Lower lobe of right lung (tissue), 2 donors: ENCODE measurements at regions not wholly inside any gene's neighbourhood (a gene's known extent, or its start where the extent isn't known, plus 50 kb on each side); places are given as distances from the start of the nearest gene placed in this dataset.
"Not testable (repeated sequence)": the region's sequence is repeated elsewhere in the genome, so short reads cannot be mapped to it uniquely, and the experiment has no call there.

Experiments used
- ATAC-seq, 2 donors: fragments of 200-7000 bp; cut with Tn5 transposase; one replicate each; pipeline ENCODE4 v1.9.1; 2020 to 2022; ENCODE audit warnings: mild to moderate bottlenecking in 2 of 2, moderate library complexity in 2 of 2
- DNase-seq: peaks from one replicate; pipeline ENCODE4 v3.0.0-alpha.2; 2020
- H3K27ac ChIP-seq: fragments of 200-600 bp; one replicate; pipeline ENCODE4 v1.8.0; 2022
- H3K27me3 ChIP-seq: fragments of 200-600 bp; one replicate; pipeline ENCODE4 v1.8.0; 2022; ENCODE audit warnings: low read depth
- H3K36me3 ChIP-seq: fragments of 200-600 bp; one replicate; pipeline ENCODE4 v1.8.0; 2022; ENCODE audit warnings: mild to moderate bottlenecking
- H3K4me1 ChIP-seq: fragments of 200-600 bp; one replicate; pipeline ENCODE4 v1.8.0; 2022
- H3K4me3 ChIP-seq: fragments of 200-600 bp; one replicate; pipeline ENCODE4 v1.8.0; 2022; ENCODE audit warnings: mild to moderate bottlenecking
- H3K9me3 ChIP-seq: fragments of 200-600 bp; one replicate; pipeline ENCODE4 v1.8.0; 2022
- CTCF ChIP-seq: fragments of 200-600 bp; IDR thresholded peaks from one replicate; pipeline ENCODE4 v1.8.0; 2022; ENCODE audit warnings: antibody characterized with exemption, mild to moderate bottlenecking
- intact Hi-C: fragments of 100-400 bp; cut with DNase I; formaldehyde crosslinking; loops from one replicate; pipeline ENCODE4 v1.11.0; 2022
- donor health status: DM: no; HTN: yes; CAD: no; lungs with severe emphysema.

- ATAC-seq (no peak), DNase-seq (no peak)
- Histone ChIP-seq H3K27ac (no peak overlapping the region), H3K27me3 (no peaks in the 10 kb centered on the region), H3K4me3 (no peak overlapping the region), H3K9me3 (no peaks in the 10 kb centered on the region), H3K36me3 (no peaks in the 10 kb centered on the region), H3K4me1 (no peaks in the 10 kb centered on the region)
- intact Hi-C loops, result no loop called here
- no peak for TF ChIP-seq CTCF
Observed at GRCh38 chr21:19228226-19228625, 824.6 kb upstream of the TMPRSS15 start.

GRCh38 chr21:19233841-19234240 lies 830.3 kb upstream of the TMPRSS15 start:
- H3K27me3 ChIP-seq, ATAC-seq, H3K4me1 ChIP-seq, H3K27ac ChIP-seq, H3K36me3 ChIP-seq, H3K9me3 ChIP-seq, DNase-seq, H3K4me3 ChIP-seq, intact Hi-C loops: not testable (repeated sequence)

GRCh38 chr21:19236209-19236608 lies 832.6 kb upstream of the TMPRSS15 start:
- DNase-seq, result no peak

GRCh38 chr21:19237608-19238007 lies 834.0 kb upstream of the TMPRSS15 start:
- intact Hi-C loops, result no loop called here
- Histone ChIP-seq H3K9me3 (no peaks in the 10 kb centered on the region), H3K27me3 (no peaks in the 10 kb centered on the region), H3K36me3 (no peaks in the 10 kb centered on the region), H3K4me1 (no peaks in the 10 kb centered on the region), H3K27ac (no peak overlapping the region), H3K4me3 (no peak overlapping the region)
- no peak for TF ChIP-seq CTCF
- ATAC-seq (no peak), DNase-seq (no peak)

More at GRCh38 chr21:19236209-19236608, 832.6 kb upstream of the TMPRSS15 start:
- TF ChIP-seq CTCF, result no peak
- ATAC-seq, result no peak
- Histone ChIP-seq H3K4me1 (no peaks in the 10 kb centered on the region), H3K27ac (no peak overlapping the region), H3K27me3 (no peaks in the 10 kb centered on the region), H3K4me3 (no peak overlapping the region), H3K36me3 (no peaks in the 10 kb centered on the region), H3K9me3 (no peaks in the 10 kb centered on the region)
- intact Hi-C loops, result no loop called here

GRCh38 chr21:19239696-19240095 lies 836.1 kb upstream of the TMPRSS15 start:
- Histone ChIP-seq H3K36me3 (no peaks in the 10 kb centered on the region), H3K9me3 (no peaks in the 10 kb centered on the region), H3K27me3 (no peaks in the 10 kb centered on the region), H3K4me1 (no peaks in the 10 kb centered on the region), H3K4me3 (no peak overlapping the region), H3K27ac (no peak overlapping the region)
- no peak for ATAC-seq
- no peak for DNase-seq
- intact Hi-C loops, result no loop called here
- TF ChIP-seq CTCF, result no peak

GRCh38 chr21:19244502-19245187 lies 841.1 kb upstream of the TMPRSS15 start:
- ATAC-seq (peak in 1 of 2 donors; percentile 23), DNase-seq (no peak)
- no peak overlapping the region for H3K27ac ChIP-seq
- no peaks in the 10 kb centered on the region for H3K9me3 ChIP-seq
- H3K4me3 ChIP-seq, result no peak overlapping the region
- intact Hi-C loops, result no loop called here
- H3K27me3 ChIP-seq, result no peaks in the 10 kb centered on the region
- H3K36me3 ChIP-seq, result no peaks in the 10 kb centered on the region
- H3K4me1 ChIP-seq, result no peaks in the 10 kb centered on the region
- TF ChIP-seq CTCF, result no peak
